ENCODE measurements at regions not wholly inside any gene's neighbourhood (a gene's known extent, or its start where the extent isn't known, plus 50 kb on each side); places are given as distances from the start of the nearest gene placed in this dataset.

GRCh38 chr5:165139721-165140120, 1634.3 kb downstream of the MAT2B start:
- Histone ChIP-seq H3K4me3 (ENCODE audit: insufficient read depth, low read length) (no peak overlapping the region), H3K79me2 (ENCODE audit: insufficient read depth, low read length) (no peaks in the 10 kb centered on the region), H3K27ac (ENCODE audit: low read depth, low read length) (no peak overlapping the region), H2AFZ (ENCODE audit: low read length) (no peak overlapping the region), H3K4me2 (ENCODE audit: insufficient read depth, low read length) (no peak overlapping the region), H4K20me1 (ENCODE audit: insufficient read depth, low read length) (no peaks in the 10 kb centered on the region), H3K4me1 (ENCODE audit: insufficient read depth, low read length) (no peaks in the 10 kb centered on the region), H3K27me3 (ENCODE audit: insufficient read depth, low read length) (no peaks in the 10 kb centered on the region), H3K9me3 (ENCODE audit: low read depth, low read length) (peaks cover 3% of the 10 kb centered on the region), H3K36me3 (ENCODE audit: insufficient read depth, low read length) (no peaks in the 10 kb centered on the region)
- no peak for TF ChIP-seq CTCF (IDR thresholded peaks at IDR 0.05; ENCODE audit: extremely low read depth, low read depth, low read length)
- DNase-seq (ENCODE audit: insufficient read length, low spot score, missing footprints), result no peak

- Histone ChIP-seq H3K4me1 (ENCODE audit: insufficient read depth, low read length) (no peaks in the 10 kb centered on the region), H3K9me3 (ENCODE audit: low read depth, low read length) (no peaks in the 10 kb centered on the region), H3K79me2 (ENCODE audit: insufficient read depth, low read length) (no peaks in the 10 kb centered on the region), H3K27me3 (ENCODE audit: insufficient read depth, low read length) (no peaks in the 10 kb centered on the region), H3K27ac (ENCODE audit: low read depth, low read length) (no peak overlapping the region), H2AFZ (ENCODE audit: low read length) (no peak overlapping the region), H3K4me3 (ENCODE audit: insufficient read depth, low read length) (no peak overlapping the region), H3K4me2 (ENCODE audit: insufficient read depth, low read length) (no peak overlapping the region), H4K20me1 (ENCODE audit: insufficient read depth, low read length) (no peaks in the 10 kb centered on the region), H3K36me3 (ENCODE audit: insufficient read depth, low read length) (no peaks in the 10 kb centered on the region)
- DNase-seq (ENCODE audit: insufficient read length, low spot score, missing footprints), result no peak
- no peak for TF ChIP-seq CTCF (IDR thresholded peaks at IDR 0.05; ENCODE audit: extremely low read depth, low read depth, low read length)
These were observed 1638.3 kb downstream of the MAT2B start for GRCh38 chr5:165143741-165144140.

- TF ChIP-seq CTCF (IDR thresholded peaks at IDR 0.05; ENCODE audit: extremely low read depth, low read depth, low read length), result no peak
- no peak for DNase-seq (ENCODE audit: insufficient read length, low spot score, missing footprints)
- Histone ChIP-seq H3K27ac (ENCODE audit: low read depth, low read length) (no peak overlapping the region), H3K79me2 (ENCODE audit: insufficient read depth, low read length) (no peaks in the 10 kb centered on the region), H2AFZ (ENCODE audit: low read length) (no peak overlapping the region), H3K9me3 (ENCODE audit: low read depth, low read length) (no peaks in the 10 kb centered on the region), H4K20me1 (ENCODE audit: insufficient read depth, low read length) (no peaks in the 10 kb centered on the region), H3K36me3 (ENCODE audit: insufficient read depth, low read length) (no peaks in the 10 kb centered on the region), H3K4me1 (ENCODE audit: insufficient read depth, low read length) (no peaks in the 10 kb centered on the region), H3K4me3 (ENCODE audit: insufficient read depth, low read length) (no peak overlapping the region), H3K27me3 (ENCODE audit: insufficient read depth, low read length) (no peaks in the 10 kb centered on the region), H3K4me2 (ENCODE audit: insufficient read depth, low read length) (no peak overlapping the region)
These were observed 1644.0 kb downstream of the MAT2B start for GRCh38 chr5:165149431-165149830.

- H3K4me2 ChIP-seq (ENCODE audit: insufficient read depth, low read length), result no peak overlapping the region
- no peaks in the 10 kb centered on the region for H3K79me2 ChIP-seq (ENCODE audit: insufficient read depth, low read length)
- DNase-seq (ENCODE audit: insufficient read length, low spot score, missing footprints), result no peak
- no peaks in the 10 kb centered on the region for H3K27me3 ChIP-seq (ENCODE audit: insufficient read depth, low read length)
- H3K4me3 ChIP-seq (ENCODE audit: insufficient read depth, low read length), result no peak overlapping the region
- H3K27ac ChIP-seq (ENCODE audit: low read depth, low read length), result no peak overlapping the region
- no peaks in the 10 kb centered on the region for H3K36me3 ChIP-seq (ENCODE audit: insufficient read depth, low read length)
- no peak overlapping the region for H2AFZ ChIP-seq (ENCODE audit: low read length)
- peaks cover 2% of the 10 kb centered on the region for H3K9me3 ChIP-seq (ENCODE audit: low read depth, low read length)
- no peaks in the 10 kb centered on the region for H4K20me1 ChIP-seq (ENCODE audit: insufficient read depth, low read length)
- no peaks in the 10 kb centered on the region for H3K4me1 ChIP-seq (ENCODE audit: insufficient read depth, low read length)
- no peak for TF ChIP-seq CTCF (IDR thresholded peaks at IDR 0.05; ENCODE audit: extremely low read depth, low read depth, low read length)
These were observed 1646.6 kb downstream of the MAT2B start for GRCh38 chr5:165152058-165152457.
